KBM-7 (cell line): ENCODE measurements at regions not wholly inside any gene's neighbourhood (a gene's known extent, or its start where the extent isn't known, plus 50 kb on each side); places are given as distances from the start of the nearest gene placed in this dataset.
"Not testable (repeated sequence)": the region's sequence is repeated elsewhere in the genome, so short reads cannot be mapped to it uniquely, and the experiment has no call there.

ENCODE experiments used
- DNase-seq: peaks from one replicate; pipeline ENCODE4 v3.0.0-alpha.2; 2015
- in situ Hi-C: fragments of 300-500 bp; cut with MboI; formaldehyde crosslinking; loops from 2 replicates; pipeline ENCODE4 v1.14.3; 2020; ENCODE audit warnings: low sequenced_read_pairs, low pct_unique_long_range_greater_than_20kb, mixed read lengths

- in situ Hi-C loops, result not testable (repeated sequence)
Observed at GRCh38 chr10:42230812-42231211, 407.6 kb downstream of the ZNF33B start.

DNA sequence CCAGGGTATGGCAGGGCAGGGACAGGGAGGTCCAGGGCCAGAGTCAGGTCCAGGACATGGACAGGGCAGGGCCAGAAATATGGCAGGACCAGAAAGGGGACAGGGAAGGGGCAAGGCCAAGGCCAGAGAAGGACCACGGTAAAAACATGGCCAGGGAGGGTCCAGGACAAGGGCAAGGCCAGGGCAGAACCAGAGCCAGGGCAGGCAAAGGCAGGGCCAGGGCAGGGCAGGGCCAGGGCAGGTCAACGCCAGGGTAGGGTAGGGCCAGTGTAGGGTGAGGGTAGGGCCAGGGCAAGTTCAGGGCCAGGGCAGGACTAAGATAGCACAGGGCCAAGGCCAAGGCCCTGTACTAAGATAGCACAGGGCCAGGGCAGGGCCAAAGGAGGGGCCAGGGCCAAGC lies 408.3 kb downstream of the ZNF33B start:
- in situ Hi-C loops, DNase-seq: not testable (repeated sequence)

More at GRCh38 chr10:42230812-42231211, 407.6 kb downstream of the ZNF33B start:
- not testable (repeated sequence) for DNase-seq

GRCh38 chr10:42227859-42228258 lies 410.5 kb downstream of the ZNF33B start:
- DNase-seq, in situ Hi-C loops: not testable (repeated sequence)

- in situ Hi-C loops, result not testable (repeated sequence)
Observed at GRCh38 chr10:42193588-42193987, 444.8 kb downstream of the ZNF33B start.

GRCh38 chr10:42192450-42192849 lies 445.9 kb downstream of the ZNF33B start:
- DNase-seq, in situ Hi-C loops: not testable (repeated sequence)

More at GRCh38 chr10:42193588-42193987, 444.8 kb downstream of the ZNF33B start:
- DNase-seq, result not testable (repeated sequence)

DNA sequence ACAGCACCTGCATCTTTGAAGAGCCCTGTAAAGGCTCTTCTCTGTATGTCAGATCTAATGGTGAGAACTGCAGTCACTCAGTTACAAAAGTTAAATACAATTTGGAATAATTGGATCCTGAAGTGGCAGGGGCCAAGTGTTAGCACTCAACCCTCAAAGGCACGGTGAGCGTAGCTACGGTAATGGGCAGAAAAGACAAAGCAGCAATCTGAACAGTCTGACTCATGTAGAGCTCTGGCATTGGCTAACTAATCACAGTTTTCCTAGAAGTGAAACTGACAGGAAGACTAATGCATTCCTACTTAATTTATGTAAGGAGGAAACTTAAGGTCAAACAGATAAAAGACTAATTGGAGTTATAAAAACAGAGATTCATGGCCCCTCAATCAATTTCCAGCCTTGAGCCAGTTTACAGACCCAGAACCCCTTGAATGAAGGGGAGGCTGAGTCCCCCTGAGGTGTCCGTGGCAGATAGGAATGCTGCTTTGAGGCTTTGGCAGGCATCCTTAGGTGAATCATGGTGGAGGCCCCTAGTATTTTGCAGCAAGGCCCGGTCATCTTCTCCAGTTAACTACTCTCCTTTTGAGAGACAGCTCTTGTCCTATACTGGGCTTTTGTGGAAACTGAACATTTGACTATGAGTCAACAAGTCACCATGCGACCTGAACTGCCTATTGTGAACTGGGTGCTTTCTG lies 450.7 kb downstream of the ZNF33B start:
- DNase-seq, in situ Hi-C loops: not testable (repeated sequence)

GRCh38 chr10:42177793-42178689 lies 460.3 kb downstream of the ZNF33B start:
- in situ Hi-C loops, result not testable (repeated sequence)
- peak; percentile 44 for DNase-seq

GRCh38 chr10:42177077-42177792 lies 461.1 kb downstream of the ZNF33B start:
- no peak for DNase-seq
- in situ Hi-C loops, result no loop called here

DNA sequence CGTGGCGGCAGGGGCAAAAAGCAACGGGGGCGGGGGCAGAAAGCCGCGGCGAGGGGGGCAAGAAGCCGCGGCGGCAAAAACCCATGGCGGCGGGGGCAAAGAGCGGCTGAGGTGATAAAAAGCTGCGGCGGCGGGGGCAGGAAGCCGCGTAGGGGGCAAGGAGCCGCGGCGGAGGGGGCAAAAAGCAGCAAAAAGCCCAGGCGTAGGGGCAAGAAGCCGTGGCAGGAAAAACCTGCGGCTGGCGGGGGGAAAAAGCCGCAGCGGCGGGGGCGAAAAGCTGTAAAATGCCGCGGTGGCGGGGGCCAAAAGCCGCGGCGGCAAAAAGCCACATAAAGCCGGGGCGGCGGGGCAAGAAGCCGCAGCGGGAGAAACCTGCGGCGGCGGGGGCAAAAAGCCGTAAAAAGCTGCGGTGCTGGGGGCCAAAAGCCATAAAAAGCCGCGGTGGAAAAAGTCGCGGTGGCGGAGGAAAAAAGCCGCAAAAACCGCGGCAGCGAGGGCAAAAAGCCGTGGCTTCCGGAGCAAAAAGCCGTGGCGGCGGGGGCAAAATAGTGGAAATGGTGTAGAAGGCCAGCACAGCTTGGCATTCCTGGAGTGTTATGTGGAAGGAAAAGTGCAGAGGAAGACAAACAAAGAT lies 487.8 kb downstream of the ZNF33B start:
- no peak for DNase-seq
- in situ Hi-C loops, result no loop called here

DNA sequence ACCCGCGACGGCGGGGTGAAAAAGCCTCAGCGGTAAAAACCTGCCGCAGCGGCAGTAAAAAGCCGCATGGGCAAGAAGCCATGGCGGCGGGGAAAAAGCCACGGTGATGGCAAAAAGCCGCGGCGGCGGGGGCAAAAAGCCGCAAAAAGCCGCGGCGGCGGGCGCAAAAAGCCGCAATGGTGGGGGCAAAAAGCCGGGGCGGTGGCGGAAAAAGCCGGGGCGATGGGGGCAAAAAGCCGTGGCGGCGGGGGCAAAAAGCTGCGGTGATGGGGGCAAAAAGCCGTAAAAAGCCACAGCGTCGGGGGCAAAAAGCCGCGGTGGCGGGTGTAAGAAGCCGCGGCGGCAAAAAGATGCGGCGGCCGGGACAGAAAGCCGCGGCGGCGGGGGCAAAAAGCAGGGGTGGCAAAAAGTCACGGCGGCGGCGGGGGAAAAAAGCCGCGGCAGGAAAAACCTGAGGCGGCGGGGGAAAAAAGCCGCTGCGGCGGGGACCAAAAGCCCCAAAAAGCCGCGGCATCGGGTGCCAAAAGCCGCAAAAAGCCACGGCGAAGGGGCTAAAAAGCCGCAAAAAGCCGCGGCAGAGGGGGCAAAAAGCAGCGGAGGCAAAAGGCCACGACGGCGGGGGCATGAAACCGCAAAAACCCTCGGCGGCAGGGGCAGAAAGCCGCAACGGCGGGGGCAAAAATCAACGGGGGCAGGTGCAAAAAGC lies 488.5 kb downstream of the ZNF33B start:
- no peak for DNase-seq
- in situ Hi-C loops, result no loop called here

GRCh38 chr10:42149027-42149700 lies 489.2 kb downstream of the ZNF33B start:
- DNase-seq, result no peak
- in situ Hi-C loops, result no loop called here

DNA sequence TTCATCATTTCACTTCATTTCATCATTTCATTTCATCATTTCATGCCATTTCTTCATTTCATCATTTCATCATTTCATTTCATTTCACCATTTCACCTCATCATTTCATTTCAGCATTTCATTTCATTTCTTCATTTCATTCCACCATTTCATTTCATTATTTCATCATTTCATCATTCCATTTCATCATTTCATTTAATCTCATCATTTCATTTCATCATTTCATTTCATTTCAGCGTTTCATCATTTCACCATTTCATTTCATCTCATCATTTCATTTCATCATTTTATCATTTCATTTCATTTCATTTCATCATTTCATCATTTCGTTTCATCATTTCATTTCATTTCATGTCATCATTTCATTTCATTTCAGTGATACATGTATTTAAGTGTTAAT lies 492.2 kb downstream of the ZNF33B start:
- DNase-seq, in situ Hi-C loops: not testable (repeated sequence)

DNA sequence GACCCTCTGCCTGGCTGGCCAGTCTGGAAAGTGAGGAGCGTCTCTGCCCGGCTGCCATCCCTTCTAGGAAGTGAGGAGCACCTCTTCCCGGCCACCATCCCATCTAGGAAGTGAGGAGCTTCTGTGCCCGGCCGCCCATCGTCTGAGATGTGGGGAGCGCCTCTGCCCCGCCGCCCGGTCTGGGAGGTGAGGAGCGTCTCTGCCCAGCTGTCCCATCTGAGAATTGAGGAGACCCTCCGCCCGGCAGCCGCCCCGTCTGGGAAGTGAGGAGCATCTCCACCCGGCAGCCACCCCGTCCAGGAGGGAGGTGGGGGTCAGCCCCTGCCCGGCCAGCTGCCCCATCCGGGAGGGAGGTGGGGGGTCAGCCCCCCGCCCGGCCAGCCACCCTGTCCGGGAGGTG lies 500.3 kb downstream of the ZNF33B start:
- DNase-seq, in situ Hi-C loops: not testable (repeated sequence)

DNA sequence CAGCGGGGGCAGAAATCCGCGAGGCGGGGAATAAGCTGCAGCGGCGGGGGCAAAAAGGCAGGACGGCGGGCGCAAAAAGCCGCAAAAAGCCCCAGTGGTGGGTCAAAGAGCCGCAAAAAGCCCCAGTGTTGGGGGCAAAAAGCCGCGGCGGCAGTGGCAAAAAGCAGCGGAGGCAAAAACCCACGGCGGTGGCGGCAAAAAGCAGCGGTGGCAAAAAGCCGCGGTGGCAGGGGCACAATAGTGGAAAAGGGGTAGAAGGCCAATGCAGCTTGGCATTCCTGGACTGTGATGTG lies 525.3 kb downstream of the ZNF33B start:
- in situ Hi-C loops, result no loop called here
- DNase-seq, result no peak

- DNase-seq, result no peak
- in situ Hi-C loops, result no loop called here
Observed at GRCh38 chr10:42112331-42113157, 525.8 kb downstream of the ZNF33B start.

DNA sequence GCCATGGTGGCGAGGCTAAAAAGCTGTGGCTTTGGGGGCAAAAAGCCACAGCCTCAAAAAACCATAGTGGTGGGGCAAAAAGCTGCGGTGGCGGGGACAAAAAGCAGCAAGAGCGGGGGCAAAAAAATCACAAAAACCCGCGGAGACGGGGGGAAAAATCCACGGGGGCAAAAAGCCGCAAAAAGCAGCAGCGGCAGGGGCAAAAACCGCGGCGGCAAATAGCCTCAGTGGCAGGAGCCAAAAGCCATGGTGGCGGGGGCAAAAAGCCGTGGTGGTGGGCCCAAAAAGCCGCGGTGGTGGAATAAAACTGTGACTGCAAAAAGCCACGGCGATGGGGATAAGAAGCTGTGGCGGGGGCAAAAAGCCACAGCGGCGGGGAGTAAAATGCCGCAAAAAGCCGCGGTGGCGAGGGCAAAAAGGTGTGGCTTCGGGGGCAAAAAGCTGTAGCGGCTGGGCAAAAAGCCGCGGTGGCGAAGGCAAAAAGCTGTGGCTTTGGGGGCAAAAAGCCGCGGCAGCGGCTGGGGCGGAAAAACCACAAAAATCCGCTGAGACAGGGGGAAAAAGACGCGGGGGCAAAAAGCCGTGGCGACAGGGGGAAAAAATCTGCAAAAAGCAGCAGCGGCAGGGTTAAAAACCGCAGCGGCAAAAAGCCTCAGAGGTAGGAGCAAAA lies 526.6 kb downstream of the ZNF33B start:
- in situ Hi-C loops, result no loop called here
- no peak for DNase-seq

DNA sequence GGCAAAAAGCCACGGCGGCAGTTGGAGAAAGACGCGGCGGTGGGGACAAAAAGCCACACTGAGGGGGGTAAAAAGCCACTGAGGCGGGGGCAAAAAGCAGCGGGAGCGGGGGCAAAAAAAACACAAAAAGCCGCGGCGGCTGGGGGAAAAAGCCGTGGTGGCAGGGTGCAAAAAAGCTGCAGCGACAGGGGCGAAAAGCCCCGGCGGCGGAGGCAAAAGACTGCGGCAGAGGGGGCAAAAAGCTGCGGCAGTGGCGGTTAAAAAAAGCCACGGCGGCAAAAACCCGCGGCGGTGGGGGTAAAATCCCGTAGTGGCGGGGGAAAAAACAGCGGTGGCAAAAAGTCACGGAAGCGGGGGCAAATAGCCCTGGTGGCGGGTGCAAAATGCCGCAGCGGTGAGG lies 527.3 kb downstream of the ZNF33B start:
- no peak for DNase-seq
- in situ Hi-C loops, result no loop called here
